Activated CD8-positive, alpha-beta memory T cell treated with anti-CD3 and anti-CD28 coated beads, Interleukin-2, amount 10 ng/mL, durations not matched to agents 7 days and 5 days (primary cell): ENCODE measurements at regions not wholly inside any gene's neighbourhood (a gene's known extent, or its start where the extent isn't known, plus 50 kb on each side); places are given as distances from the start of the nearest gene placed in this dataset.

ENCODE experiments used
- ATAC-seq: fragments of 150-1000 bp; cut with Tn5 transposase; one replicate; pipeline ENCODE4 v1.10.0; 2021; ENCODE audit warnings: moderate library complexity
- CTCF ChIA-PET: fragments of 350-600 bp; sonication (Branson Sonifier 250); formaldehyde crosslinking; loops from one replicate; lab custom pipeline; 2021; ENCODE audit warnings: antibody characterized with exemption; lab: Charles Lee
- DNase-seq: peaks from one replicate; pipeline ENCODE4 v3.0.0-alpha.2; 2020
- H3K27ac Mint-ChIP-seq: one replicate; pipeline ENCODE4 v1.8.0; 2021; ENCODE audit warnings: mild to moderate bottlenecking, mixed read lengths
- H3K27me3 Mint-ChIP-seq: one replicate; pipeline ENCODE4 v1.8.0; 2021; ENCODE audit warnings: mixed read lengths
- H3K36me3 Mint-ChIP-seq: one replicate; pipeline ENCODE4 v1.8.0; 2021; ENCODE audit warnings: mild to moderate bottlenecking, mixed read lengths
- H3K4me1 Mint-ChIP-seq: one replicate; pipeline ENCODE4 v1.8.0; 2021; ENCODE audit warnings: mixed read lengths
- H3K4me3 Mint-ChIP-seq: one replicate; pipeline ENCODE4 v1.8.0; 2021; ENCODE audit warnings: mild to moderate bottlenecking, moderate library complexity, mixed read lengths
- H3K9me3 Mint-ChIP-seq: one replicate; pipeline ENCODE4 v1.8.0; 2022; ENCODE audit warnings: low read depth, mixed read lengths

DNA sequence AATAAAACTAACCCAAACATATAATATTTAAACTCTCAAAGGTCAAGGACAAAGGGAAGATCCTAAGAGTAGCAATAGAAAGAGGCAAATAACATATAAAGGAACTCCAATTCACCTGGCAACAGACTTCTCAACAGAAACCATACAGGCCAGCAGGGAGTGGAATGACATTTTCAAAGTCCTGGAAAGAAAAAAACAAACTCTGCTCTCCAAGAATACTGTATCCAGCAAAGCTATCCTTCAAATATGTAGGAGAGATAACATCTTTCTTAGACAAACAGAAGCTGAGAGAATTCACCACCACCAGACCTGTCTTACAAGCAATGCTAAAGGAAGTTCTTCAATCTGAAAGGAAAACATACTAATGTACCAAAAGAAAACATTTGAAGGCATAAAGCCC, 51.5 kb upstream of the TMEM158 start:
- Mint-ChIP-seq H3K4me3 (no peak overlapping the region), H3K27me3 (peaks cover 58% of the 10 kb centered on the region), H3K9me3 (peaks cover 3% of the 10 kb centered on the region), H3K36me3 (no peaks in the 10 kb centered on the region), H3K4me1 (no peaks in the 10 kb centered on the region), H3K27ac (no peak overlapping the region)
- DNase-seq = no peak
- CTCF ChIA-PET = no interaction called here
- no peak for ATAC-seq

DNA sequence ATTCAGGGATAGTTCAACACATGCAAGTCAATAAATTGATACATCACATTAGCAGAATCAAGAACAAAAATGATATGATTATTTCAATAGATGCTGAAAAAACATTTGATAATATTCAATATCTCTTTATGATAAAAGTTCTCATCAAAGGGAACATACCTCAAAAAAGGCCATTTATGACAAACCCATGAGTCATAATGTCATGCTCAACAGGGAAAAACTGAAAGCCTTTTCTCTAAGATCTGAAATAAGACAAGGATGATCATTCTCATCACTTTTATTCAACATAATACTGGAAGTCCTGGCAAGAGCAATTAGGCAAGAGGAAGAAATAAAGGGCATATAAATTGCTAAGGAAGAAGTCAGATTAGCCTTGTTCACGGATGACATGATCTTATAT, 54.1 kb upstream of the TMEM158 start:
- no peak overlapping the region for H3K4me3 Mint-ChIP-seq
- peaks cover 67% of the 10 kb centered on the region for H3K27me3 Mint-ChIP-seq
- H3K27ac Mint-ChIP-seq = no peak overlapping the region
- DNase-seq (no peak), ATAC-seq (no peak)
- CTCF ChIA-PET = no interaction called here
- peaks cover 3% of the 10 kb centered on the region for H3K9me3 Mint-ChIP-seq
- H3K4me1 Mint-ChIP-seq = no peaks in the 10 kb centered on the region
- no peaks in the 10 kb centered on the region for H3K36me3 Mint-ChIP-seq

DNA sequence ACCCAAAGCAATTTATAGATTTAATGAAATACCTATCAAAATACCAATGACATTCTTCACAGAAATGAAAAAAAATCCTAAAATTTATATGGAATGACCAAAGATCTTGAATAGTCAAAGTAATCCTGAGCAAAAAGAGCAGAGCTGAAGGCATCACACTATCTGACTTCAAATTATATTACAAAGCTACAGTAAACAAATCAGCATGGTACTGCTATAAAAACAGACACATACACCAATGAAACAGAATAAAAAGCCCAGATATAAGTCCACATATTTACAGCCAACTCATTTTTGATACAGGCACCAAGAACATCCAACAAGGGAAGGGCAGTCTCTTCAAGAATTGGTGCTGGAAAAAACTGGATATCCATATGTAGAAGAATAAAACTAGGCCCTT, 54.9 kb upstream of the TMEM158 start:
- no peak for DNase-seq
- Mint-ChIP-seq H3K36me3 (no peaks in the 10 kb centered on the region), H3K4me3 (no peak overlapping the region), H3K4me1 (no peaks in the 10 kb centered on the region), H3K9me3 (peaks cover 3% of the 10 kb centered on the region), H3K27me3 (peaks cover 70% of the 10 kb centered on the region), H3K27ac (no peak overlapping the region)
- CTCF ChIA-PET = interaction anchor here (0.6 kb wide), 1 partner anchor 1699 kb away, joined by 4 read pairs; no protein-coding TSS in a partner anchor
- ATAC-seq = no peak

DNA sequence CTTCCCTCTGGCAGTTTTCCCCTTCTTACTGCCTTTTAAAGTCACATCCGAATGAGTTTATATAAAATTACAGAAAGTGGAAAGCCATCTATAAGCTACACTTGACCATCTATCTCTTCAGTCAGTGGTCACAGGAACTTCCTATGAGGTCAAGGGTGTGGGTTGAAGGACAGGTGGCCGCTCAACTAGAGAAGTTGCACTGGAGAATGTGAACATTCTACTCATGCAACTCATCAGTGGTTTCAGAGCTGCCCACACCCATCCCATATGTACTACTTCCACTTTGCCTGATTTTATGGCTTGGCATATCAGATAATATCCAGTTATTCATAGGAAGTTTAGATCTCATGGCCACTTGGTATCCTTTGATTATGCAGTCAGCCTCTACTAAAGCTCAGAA, 57.4 kb upstream of the TMEM158 start:
- no peak overlapping the region for H3K4me3 Mint-ChIP-seq
- peaks cover 5% of the 10 kb centered on the region for H3K9me3 Mint-ChIP-seq
- no peak for DNase-seq
- H3K4me1 Mint-ChIP-seq = no peaks in the 10 kb centered on the region
- no peaks in the 10 kb centered on the region for H3K36me3 Mint-ChIP-seq
- ATAC-seq = no peak
- CTCF ChIA-PET = no interaction called here
- no peak overlapping the region for H3K27ac Mint-ChIP-seq
- peaks cover 72% of the 10 kb centered on the region for H3K27me3 Mint-ChIP-seq

DNA sequence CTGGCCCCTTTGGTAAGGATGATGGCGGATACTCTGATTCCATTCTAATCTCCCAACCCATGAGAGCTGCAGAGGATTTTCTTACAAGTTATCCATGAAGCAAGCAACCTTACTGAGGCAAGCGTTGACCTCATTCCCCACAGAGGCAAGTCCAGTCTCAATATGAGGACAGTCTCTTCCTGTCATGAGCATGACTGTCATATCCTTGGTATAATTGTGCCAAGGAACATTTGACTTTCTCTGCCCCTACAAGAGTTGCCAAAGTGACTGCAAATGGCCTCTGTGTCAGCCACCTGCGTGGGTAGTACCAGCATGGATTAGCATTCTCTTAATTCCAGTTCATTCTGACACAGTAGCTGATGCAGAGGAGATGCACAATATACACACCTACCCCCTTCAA, 71.2 kb upstream of the TMEM158 start:
- no peaks in the 10 kb centered on the region for H3K9me3 Mint-ChIP-seq
- no peak overlapping the region for H3K4me3 Mint-ChIP-seq
- H3K27me3 Mint-ChIP-seq = peaks cover 52% of the 10 kb centered on the region
- DNase-seq = no peak
- CTCF ChIA-PET = no interaction called here
- H3K27ac Mint-ChIP-seq = no peak overlapping the region
- H3K36me3 Mint-ChIP-seq = no peaks in the 10 kb centered on the region
- no peak for ATAC-seq
- no peaks in the 10 kb centered on the region for H3K4me1 Mint-ChIP-seq

DNA sequence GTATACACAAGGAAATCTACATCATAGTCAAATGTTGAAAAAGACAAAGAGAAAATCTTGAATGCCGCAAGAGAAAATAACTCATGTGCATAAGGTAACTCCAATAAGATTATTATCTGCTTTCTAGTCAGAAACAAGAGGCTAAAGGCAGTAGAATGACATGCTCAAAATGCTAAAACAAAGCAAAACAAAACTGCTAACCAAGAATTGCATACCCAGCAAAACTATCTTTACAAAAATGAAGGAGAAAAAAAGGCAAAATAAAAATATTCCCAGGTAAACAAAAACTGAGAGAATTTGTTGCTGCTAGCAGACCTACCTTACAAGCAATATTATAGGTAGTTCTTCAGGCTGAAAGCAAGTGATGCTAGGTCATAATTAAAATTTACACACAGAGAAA, 76.4 kb upstream of the TMEM158 start:
- no peak overlapping the region for H3K27ac Mint-ChIP-seq
- peaks cover 37% of the 10 kb centered on the region for H3K27me3 Mint-ChIP-seq
- H3K36me3 Mint-ChIP-seq = no peaks in the 10 kb centered on the region
- H3K4me3 Mint-ChIP-seq = no peak overlapping the region
- ATAC-seq (no peak), DNase-seq (no peak)
- H3K4me1 Mint-ChIP-seq = no peaks in the 10 kb centered on the region
- H3K9me3 Mint-ChIP-seq = no peaks in the 10 kb centered on the region
- CTCF ChIA-PET = no interaction called here

DNA sequence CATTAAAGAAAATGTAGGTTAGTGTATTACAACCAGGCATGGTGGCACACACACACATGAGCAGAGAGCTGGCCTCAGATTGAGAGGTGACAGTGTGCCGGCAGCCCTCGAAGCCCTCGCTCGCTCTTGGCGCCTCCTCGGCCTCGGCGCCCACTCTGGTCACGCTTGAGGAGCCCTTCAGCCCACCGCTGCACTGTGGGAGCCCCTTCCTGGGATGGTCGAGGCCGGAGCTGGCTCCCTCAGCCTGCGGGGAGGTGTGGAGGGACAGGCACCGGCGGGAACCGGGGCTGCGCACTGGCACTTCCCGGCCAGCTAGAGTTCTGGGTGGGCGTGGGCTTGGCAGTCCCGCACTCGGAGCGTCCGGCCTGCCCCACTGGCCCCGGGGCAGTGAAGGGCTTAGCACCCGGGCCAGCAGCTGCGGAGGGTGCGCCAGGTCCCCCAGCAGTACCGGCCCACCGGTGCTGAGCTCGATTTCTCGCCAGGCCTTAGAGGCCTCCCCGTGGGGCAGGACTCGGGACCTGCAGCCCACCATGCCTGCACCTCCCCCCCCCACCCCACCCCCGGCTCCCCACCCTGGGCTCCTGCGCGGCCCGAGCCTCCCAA, 80.4 kb upstream of the TMEM158 start:
- peaks cover 35% of the 10 kb centered on the region for H3K27me3 Mint-ChIP-seq
- CTCF ChIA-PET = no interaction called here

DNA sequence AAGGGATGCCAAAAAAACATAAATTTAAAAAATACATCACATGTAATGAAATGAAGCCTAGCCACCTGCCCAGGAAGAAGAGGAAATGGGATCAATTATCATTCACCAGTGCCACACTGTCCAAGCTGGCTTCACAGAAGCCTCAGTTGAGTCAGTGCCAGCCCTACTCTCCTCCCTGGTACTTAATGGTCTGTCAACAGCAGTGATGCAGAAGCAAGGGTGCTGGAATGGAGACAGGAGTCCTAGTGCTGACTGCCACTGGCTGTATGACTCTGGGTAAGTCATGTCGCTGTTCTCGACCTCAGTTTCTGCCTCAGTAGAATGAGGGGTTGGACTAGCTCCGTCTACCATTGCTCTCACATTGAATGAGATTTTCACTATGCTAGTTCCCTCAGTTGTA, 78.5 kb upstream of the LARS2 start:
- ATAC-seq = no peak
- no peak overlapping the region for H3K4me3 Mint-ChIP-seq
- no peaks in the 10 kb centered on the region for H3K9me3 Mint-ChIP-seq
- H3K27ac Mint-ChIP-seq = no peak overlapping the region
- no peaks in the 10 kb centered on the region for H3K36me3 Mint-ChIP-seq
- H3K27me3 Mint-ChIP-seq = peaks cover 49% of the 10 kb centered on the region
- no peaks in the 10 kb centered on the region for H3K4me1 Mint-ChIP-seq
- CTCF ChIA-PET = no interaction called here
- DNase-seq = no peak

More for the DNA sequence above, 80.4 kb upstream of the TMEM158 start:
- Mint-ChIP-seq H3K9me3 (no peaks in the 10 kb centered on the region), H3K27ac (no peak overlapping the region), H3K4me3 (no peak overlapping the region), H3K4me1 (no peaks in the 10 kb centered on the region), H3K36me3 (no peaks in the 10 kb centered on the region)
- ATAC-seq (no peak), DNase-seq (no peak)

DNA sequence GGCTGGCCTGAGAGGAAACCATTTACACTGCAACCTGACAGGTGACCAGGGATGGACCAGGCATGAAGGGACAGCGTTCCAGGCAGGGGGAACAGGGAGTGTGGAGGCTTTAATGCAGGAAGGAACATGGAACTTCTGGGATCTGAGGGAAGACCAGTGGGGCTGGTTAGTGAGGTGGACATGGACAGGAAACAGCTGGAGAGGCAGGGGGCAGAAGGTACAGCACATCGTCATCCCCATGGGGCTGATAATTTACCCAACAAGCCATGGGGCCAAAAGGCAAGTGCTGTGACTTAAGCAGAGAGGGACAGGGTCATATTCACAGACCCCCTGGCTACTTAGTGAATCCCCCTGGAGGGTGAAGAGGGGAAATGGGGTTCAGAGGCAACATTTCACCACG, 77.0 kb upstream of the LARS2 start:
- no peak for DNase-seq
- no peak overlapping the region for H3K4me3 Mint-ChIP-seq

DNA sequence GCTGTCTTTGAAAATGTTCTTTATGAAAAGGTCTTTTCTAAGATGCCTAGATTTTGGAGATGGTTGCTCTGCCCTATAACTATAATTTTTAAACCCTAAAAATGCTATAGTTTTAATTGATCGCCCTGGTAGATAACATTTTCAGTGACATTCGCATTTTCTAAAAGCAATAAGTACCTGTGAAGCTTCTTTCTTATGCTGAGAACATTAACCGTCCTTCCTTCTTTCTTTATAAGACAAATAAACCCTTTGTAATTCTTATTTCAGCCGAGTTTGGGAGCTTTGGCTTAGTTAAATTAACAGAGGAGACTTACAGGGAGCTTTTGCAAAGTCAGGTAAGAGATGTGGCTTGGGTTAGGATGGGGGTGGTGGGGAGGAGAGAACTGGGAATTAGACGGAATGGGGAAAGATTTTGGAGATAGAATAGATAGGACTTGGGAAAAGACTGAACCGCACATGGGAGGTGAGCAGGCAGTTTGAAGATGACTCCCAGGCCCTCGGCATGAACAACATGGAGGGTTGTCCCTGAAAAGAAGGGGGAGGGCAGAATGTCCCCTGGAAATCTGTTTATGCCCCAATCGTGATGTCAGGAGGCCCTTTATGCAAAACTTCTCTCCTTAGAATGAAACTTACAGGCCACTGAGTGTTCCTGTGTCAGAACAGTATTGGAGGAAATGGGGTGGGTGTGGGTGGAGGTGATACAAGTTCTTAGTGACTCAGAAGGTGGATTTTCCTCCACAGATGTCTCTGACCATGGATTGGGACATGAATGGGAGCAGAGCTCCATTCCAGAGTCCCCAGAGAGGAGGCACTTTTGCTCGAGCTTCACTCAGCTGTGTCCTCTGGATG, 76.2 kb upstream of the LARS2 start:
- CTCF ChIA-PET = interaction anchor here (1.7 kb wide), 1 partner anchor 102 kb away, joined by 4 read pairs; no protein-coding TSS in a partner anchor
- Mint-ChIP-seq H3K9me3 (no peaks in the 10 kb centered on the region), H3K4me3 (no peak overlapping the region), H3K36me3 (no peaks in the 10 kb centered on the region), H3K27ac (no peak overlapping the region), H3K27me3 (peaks cover 51% of the 10 kb centered on the region), H3K4me1 (no peaks in the 10 kb centered on the region)
- DNase-seq (no peak), ATAC-seq (no peak)

More for the DNA sequence above, 77.0 kb upstream of the LARS2 start:
- CTCF ChIA-PET = no interaction called here
- H3K36me3 Mint-ChIP-seq = no peaks in the 10 kb centered on the region
- H3K27me3 Mint-ChIP-seq = peaks cover 51% of the 10 kb centered on the region
- no peaks in the 10 kb centered on the region for H3K9me3 Mint-ChIP-seq
- H3K27ac Mint-ChIP-seq = no peak overlapping the region
- ATAC-seq = no peak
- H3K4me1 Mint-ChIP-seq = no peaks in the 10 kb centered on the region

DNA sequence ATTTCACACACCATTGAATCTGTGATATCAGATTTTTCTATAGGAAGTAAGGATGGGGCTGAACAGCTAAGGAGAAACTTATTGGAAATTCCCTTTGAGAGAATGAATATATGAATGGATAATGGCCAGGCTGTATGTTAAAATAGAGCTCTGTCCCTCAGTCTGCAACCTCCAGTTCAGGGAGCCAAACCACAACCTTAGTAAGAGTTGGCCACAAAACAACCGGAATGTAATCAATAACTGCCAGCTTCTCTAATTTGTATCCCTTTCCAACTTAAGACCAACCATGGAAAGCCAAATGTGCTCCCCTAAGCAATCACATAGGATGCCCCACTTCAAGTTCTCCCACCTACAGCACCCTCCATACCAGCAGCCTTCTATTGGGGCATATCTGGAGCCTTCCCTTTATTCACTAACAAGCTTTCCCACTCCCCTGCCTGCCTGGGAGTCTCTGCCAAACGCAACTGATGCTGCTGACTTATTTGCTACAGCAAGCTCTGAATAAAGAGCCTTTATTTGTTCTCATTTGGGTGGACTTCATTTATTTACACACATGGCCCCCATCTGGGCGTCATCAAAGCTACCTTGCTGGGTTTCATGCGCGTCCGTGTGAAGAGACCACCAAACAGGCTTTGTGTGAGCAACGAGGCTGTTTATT, 75.4 kb upstream of the LARS2 start:
- H3K27me3 Mint-ChIP-seq = peaks cover 47% of the 10 kb centered on the region
- ATAC-seq (no peak), DNase-seq (no peak)
- no peak overlapping the region for H3K4me3 Mint-ChIP-seq
- no peaks in the 10 kb centered on the region for H3K36me3 Mint-ChIP-seq
- CTCF ChIA-PET = interaction anchor here (1.7 kb wide), 1 partner anchor 103 kb away, joined by 4 read pairs; no protein-coding TSS in a partner anchor
- H3K4me1 Mint-ChIP-seq = no peaks in the 10 kb centered on the region
- H3K27ac Mint-ChIP-seq = no peak overlapping the region
- no peaks in the 10 kb centered on the region for H3K9me3 Mint-ChIP-seq

DNA sequence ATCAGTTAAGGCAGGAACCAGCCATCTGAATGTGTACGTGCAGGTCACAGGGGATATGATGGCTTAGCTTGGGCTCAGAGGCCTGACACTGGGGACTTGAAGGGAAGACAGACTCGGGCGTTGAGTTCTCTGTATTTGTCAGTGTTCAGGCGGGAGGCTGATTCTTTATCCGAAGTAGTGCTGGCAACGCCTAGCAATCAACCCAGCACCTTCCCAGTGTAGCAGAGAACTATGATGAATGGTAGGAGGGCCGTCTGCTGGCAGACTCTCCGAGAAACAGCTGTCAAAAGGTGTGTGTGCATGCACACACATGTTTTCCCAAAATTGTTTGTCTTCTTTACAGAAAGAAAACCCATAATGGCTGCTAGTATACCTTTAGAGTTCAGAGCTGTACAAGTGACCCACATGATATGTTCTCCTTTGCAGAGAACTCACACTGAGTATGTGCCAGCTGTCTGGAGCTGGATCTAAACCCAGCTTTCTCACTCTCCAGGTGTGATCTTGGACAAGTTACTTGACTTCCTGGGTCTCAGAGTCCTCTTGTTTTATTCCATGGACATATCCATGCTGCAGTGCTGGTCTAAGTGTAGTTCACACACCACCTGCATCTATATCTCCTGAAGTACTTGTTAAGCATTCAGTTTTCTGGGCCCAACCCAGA, 74.5 kb upstream of the LARS2 start:
- Mint-ChIP-seq H3K4me1 (no peaks in the 10 kb centered on the region), H3K36me3 (no peaks in the 10 kb centered on the region), H3K4me3 (no peak overlapping the region), H3K9me3 (no peaks in the 10 kb centered on the region), H3K27me3 (peaks cover 46% of the 10 kb centered on the region), H3K27ac (no peak overlapping the region)
- CTCF ChIA-PET = interaction anchor here (1.7 kb wide), 1 partner anchor 104 kb away, joined by 4 read pairs; no protein-coding TSS in a partner anchor
- DNase-seq = no peak
- ATAC-seq = no peak

DNA sequence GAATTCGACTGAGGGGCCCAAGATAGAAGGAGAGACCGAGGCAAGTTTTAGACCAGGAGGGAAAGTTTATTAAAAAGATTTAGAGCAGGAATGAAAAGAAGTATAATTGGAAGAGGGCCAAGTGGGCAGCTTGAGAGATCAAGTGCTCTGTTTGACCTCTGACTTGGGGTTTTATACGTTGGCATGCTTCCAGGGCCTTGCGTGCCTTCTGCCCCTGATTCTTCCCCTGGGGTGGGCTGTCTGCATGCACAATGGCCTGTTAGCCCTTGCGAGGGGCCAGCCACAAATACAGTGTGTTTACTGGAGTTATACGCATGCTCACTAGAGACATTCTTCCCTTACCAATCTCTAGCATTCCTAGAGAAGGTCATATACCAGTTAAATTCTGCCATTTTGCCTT, 70.7 kb upstream of the LARS2 start:
- Mint-ChIP-seq H3K4me3 (no peak overlapping the region), H3K36me3 (no peaks in the 10 kb centered on the region), H3K4me1 (no peaks in the 10 kb centered on the region), H3K9me3 (no peaks in the 10 kb centered on the region), H3K27ac (no peak overlapping the region), H3K27me3 (peaks cover 42% of the 10 kb centered on the region)
- CTCF ChIA-PET = no interaction called here
- ATAC-seq = no peak
- DNase-seq = no peak
